Neural progenitor cell (in vitro differentiated cells): ENCODE measurements at regions not wholly inside any gene's neighbourhood (a gene's known extent, or its start where the extent isn't known, plus 50 kb on each side); places are given as distances from the start of the nearest gene placed in this dataset.

Experiments used
- DNase-seq: peaks from one replicate; pipeline ENCODE4 v3.0.0-alpha.2; 2016; ENCODE audit warnings: low spot score
- H2AFZ ChIP-seq: fragments of 200-600 bp; sonication (generic); replicated peaks from 2 replicates; pipeline ENCODE4 v1.6.1; 2016; ENCODE audit warnings: antibody characterized with exemption
- H3F3A ChIP-seq: fragments of 200-600 bp; sonication (generic); 2 replicates; pipeline ENCODE4 v1.6.1; 2016; ENCODE audit warnings: antibody characterized with exemption, low read depth
- H3K27ac ChIP-seq: fragments of 200-600 bp; sonication (generic); 2 replicates; pipeline ENCODE4 v1.5.1; 2016; ENCODE audit warnings: mild to moderate bottlenecking
- H3K27me3 ChIP-seq: fragments of 200-600 bp; sonication (generic); 2 replicates; pipeline ENCODE4 v1.6.1; 2016; ENCODE audit warnings: mild to moderate bottlenecking, moderate library complexity
- H3K36me3 ChIP-seq: fragments of 200-600 bp; sonication (generic); 2 replicates; pipeline ENCODE4 v1.5.1; 2016
- H3K4me1 ChIP-seq: fragments of 200-600 bp; sonication (generic); 2 replicates; pipeline ENCODE4 v1.6.1; 2016; ENCODE audit warnings: mixed run types
- H3K4me2 ChIP-seq: fragments of 200-600 bp; sonication (generic); 2 replicates; pipeline ENCODE4 v1.6.1; 2016
- H3K4me3 ChIP-seq: fragments of 200-600 bp; sonication (generic); 2 replicates; pipeline ENCODE4 v1.5.1; 2016
- H3K79me2 ChIP-seq: fragments of 200-600 bp; sonication (generic); 2 replicates; pipeline ENCODE4 v1.6.1; 2016; ENCODE audit warnings: low read depth
- H3K9ac ChIP-seq: fragments of 200-600 bp; sonication (generic); 2 replicates; pipeline ENCODE4 v1.6.1; 2016
- H3K9me3 ChIP-seq: fragments of 200-600 bp; sonication (generic); 2 replicates; pipeline ENCODE4 v1.5.1; 2016; ENCODE audit warnings: low read depth
- H4K20me1 ChIP-seq: fragments of 200-600 bp; sonication (generic); 2 replicates; pipeline ENCODE4 v1.6.1; 2016; ENCODE audit warnings: low read depth
- H3K27ac Mint-ChIP-seq: 3 replicates; pipeline ENCODE4 v1.8.0; 2021; ENCODE audit warnings: mixed read lengths
- H3K27me3 Mint-ChIP-seq: 2 replicates; pipeline ENCODE4 v1.8.0; 2022; ENCODE audit warnings: low read depth, mild to moderate bottlenecking, inconsistent platforms, moderate library complexity, mixed read lengths; ENCODE audit not compliant: insufficient read depth
- H3K36me3 Mint-ChIP-seq: 3 replicates; pipeline ENCODE4 v1.8.0; 2021; ENCODE audit warnings: mixed read lengths
- H3K4me1 Mint-ChIP-seq: 3 replicates; pipeline ENCODE4 v1.8.0; 2021; ENCODE audit warnings: mixed read lengths
- H3K4me3 Mint-ChIP-seq: 3 replicates; pipeline ENCODE4 v1.8.0; 2021; ENCODE audit warnings: mild to moderate bottlenecking, moderate library complexity, mixed read lengths
- H3K9me3 Mint-ChIP-seq: 3 replicates; pipeline ENCODE4 v1.8.0; 2020; ENCODE audit warnings: mixed read lengths
- EZH2 ChIP-seq: fragments of 200-600 bp; sonication (generic); IDR thresholded peaks from 2 replicates; pipeline ENCODE4 v1.6.1; 2017; ENCODE audit warnings: antibody characterized with exemption, mild to moderate bottlenecking, moderate library complexity
- EZH2phosphoT487 ChIP-seq: fragments of 200-600 bp; sonication (generic); IDR thresholded peaks from 2 replicates; pipeline ENCODE4 v1.6.1; 2017; ENCODE audit warnings: antibody characterized with exemption
- TF ChIP-seq, protein P1 (sequence below): fragments of 200-600 bp; sonication (generic); IDR thresholded peaks from 2 replicates; pipeline ENCODE4 v1.5.1; 2017; ENCODE audit warnings: antibody characterized with exemption, mild to moderate bottlenecking

- Histone ChIP-seq H3K27ac (no peak overlapping the region), H2AFZ (no peak overlapping the region), H3K9me3 (no peaks in the 10 kb centered on the region), H3K4me3 (no peak overlapping the region), H3K4me2 (peak overlapping the region; percentile 14), H3K36me3 (no peaks in the 10 kb centered on the region), H3K9ac (no peak overlapping the region), H3K27me3 (no peaks in the 10 kb centered on the region), H4K20me1 (no peaks in the 10 kb centered on the region), H3F3A (no peaks in the 10 kb centered on the region), H3K79me2 (no peaks in the 10 kb centered on the region), H3K4me1 (no peaks in the 10 kb centered on the region)
- Mint-ChIP-seq H3K4me3 (no peak overlapping the region), H3K4me1 (peaks cover 34% of the 10 kb centered on the region), H3K27ac (no peak overlapping the region), H3K36me3 (no peaks in the 10 kb centered on the region), H3K9me3 (no peaks in the 10 kb centered on the region), H3K27me3 (no peaks in the 10 kb centered on the region)
- TF ChIP-seq EZH2, result no peak
- TF ChIP-seq EZH2phosphoT487, result no peak
- TF ChIP-seq, protein P1, sequence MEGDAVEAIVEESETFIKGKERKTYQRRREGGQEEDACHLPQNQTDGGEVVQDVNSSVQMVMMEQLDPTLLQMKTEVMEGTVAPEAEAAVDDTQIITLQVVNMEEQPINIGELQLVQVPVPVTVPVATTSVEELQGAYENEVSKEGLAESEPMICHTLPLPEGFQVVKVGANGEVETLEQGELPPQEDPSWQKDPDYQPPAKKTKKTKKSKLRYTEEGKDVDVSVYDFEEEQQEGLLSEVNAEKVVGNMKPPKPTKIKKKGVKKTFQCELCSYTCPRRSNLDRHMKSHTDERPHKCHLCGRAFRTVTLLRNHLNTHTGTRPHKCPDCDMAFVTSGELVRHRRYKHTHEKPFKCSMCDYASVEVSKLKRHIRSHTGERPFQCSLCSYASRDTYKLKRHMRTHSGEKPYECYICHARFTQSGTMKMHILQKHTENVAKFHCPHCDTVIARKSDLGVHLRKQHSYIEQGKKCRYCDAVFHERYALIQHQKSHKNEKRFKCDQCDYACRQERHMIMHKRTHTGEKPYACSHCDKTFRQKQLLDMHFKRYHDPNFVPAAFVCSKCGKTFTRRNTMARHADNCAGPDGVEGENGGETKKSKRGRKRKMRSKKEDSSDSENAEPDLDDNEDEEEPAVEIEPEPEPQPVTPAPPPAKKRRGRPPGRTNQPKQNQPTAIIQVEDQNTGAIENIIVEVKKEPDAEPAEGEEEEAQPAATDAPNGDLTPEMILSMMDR, result no peak
- peak; percentile 53 for DNase-seq
These were observed 72.6 kb upstream of the THUMPD2 start for GRCh38 chr2:39851651-39852110.

DNA sequence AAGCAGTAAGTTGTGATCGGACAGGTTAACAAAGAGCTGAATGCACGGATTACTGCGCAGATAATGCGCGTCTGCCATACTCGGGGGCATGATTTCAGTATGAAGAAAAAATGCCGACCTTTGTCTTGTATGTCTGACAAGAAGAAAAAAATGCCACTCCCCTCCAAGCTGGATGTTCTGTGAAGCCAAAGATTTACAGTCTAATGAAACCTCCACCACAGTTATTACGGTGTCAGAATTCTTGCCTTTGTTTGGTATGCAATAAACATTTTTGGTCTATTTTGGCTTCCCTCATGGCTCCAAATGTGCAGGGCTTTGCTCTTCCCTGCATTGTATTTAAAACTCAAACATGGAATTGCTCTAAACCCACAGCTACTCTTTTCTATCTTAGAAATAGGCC is 72.2 kb upstream of the THUMPD2 start:
- Histone ChIP-seq H3K4me2 (peak overlapping the region; percentile 14), H3K79me2 (no peaks in the 10 kb centered on the region), H2AFZ (no peak overlapping the region), H3F3A (no peaks in the 10 kb centered on the region), H3K9me3 (no peaks in the 10 kb centered on the region), H3K4me3 (no peak overlapping the region), H3K4me1 (no peaks in the 10 kb centered on the region), H4K20me1 (no peaks in the 10 kb centered on the region), H3K27ac (no peak overlapping the region), H3K27me3 (no peaks in the 10 kb centered on the region), H3K36me3 (no peaks in the 10 kb centered on the region), H3K9ac (no peak overlapping the region)
- Mint-ChIP-seq H3K27me3 (no peaks in the 10 kb centered on the region), H3K4me3 (no peak overlapping the region), H3K4me1 (peaks cover 33% of the 10 kb centered on the region), H3K27ac (peak overlapping the region; percentile 33), H3K9me3 (no peaks in the 10 kb centered on the region), H3K36me3 (no peaks in the 10 kb centered on the region)
- no peak for DNase-seq
- TF ChIP-seq, protein P1, result no peak
- TF ChIP-seq EZH2, result no peak
- TF ChIP-seq EZH2phosphoT487, result no peak

DNA sequence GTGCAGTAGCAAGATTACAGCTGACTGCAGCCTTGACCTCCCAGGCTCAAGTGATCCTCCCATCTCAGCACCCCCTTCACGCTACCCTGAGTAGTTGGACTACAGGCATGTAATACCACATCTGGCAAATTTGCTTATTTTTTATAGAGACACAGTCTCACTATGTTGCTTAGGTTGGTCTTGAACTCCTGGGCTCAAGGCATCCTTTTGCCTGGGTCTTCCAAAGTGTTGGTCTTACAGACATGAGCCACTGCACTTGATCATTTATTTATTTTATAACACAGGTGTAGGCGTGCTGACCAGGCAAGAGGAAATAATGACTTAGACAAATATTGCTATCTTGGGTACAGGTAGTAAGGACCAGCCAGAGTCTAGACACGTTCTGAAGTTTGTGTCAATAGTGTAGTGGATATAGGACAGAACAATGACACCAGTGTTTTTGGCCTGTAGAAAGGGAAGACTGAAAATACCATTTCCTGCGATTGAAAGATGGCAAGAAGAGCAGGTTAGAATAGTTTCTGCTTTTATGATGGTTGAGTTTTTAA is 71.0 kb upstream of the THUMPD2 start:
- H3K4me2 ChIP-seq, result no peak overlapping the region
- Mint-ChIP-seq H3K36me3 (no peaks in the 10 kb centered on the region), H3K4me3 (no peak overlapping the region), H3K27ac (no peak overlapping the region), H3K27me3 (no peaks in the 10 kb centered on the region), H3K9me3 (no peaks in the 10 kb centered on the region), H3K4me1 (peaks cover 24% of the 10 kb centered on the region)
- no peaks in the 10 kb centered on the region for H3K9me3 ChIP-seq
- H4K20me1 ChIP-seq, result no peaks in the 10 kb centered on the region
- H3K9ac ChIP-seq, result no peak overlapping the region
- H3K4me3 ChIP-seq, result no peak overlapping the region
- no peaks in the 10 kb centered on the region for H3K79me2 ChIP-seq
- TF ChIP-seq, protein P1, result no peak
- no peak for TF ChIP-seq EZH2
- TF ChIP-seq EZH2phosphoT487, result no peak
- no peaks in the 10 kb centered on the region for H3K27me3 ChIP-seq
- no peak overlapping the region for H2AFZ ChIP-seq
- no peak overlapping the region for H3K27ac ChIP-seq
- DNase-seq, result no peak
- no peaks in the 10 kb centered on the region for H3F3A ChIP-seq
- H3K4me1 ChIP-seq, result no peaks in the 10 kb centered on the region
- no peaks in the 10 kb centered on the region for H3K36me3 ChIP-seq
